Bone marrow (tissue), 2 donors: ENCODE measurements at regions not wholly inside any gene's neighbourhood (a gene's known extent, or its start where the extent isn't known, plus 50 kb on each side); places are given as distances from the start of the nearest gene placed in this dataset.

Experiments used
- DNase-seq, 2 donors: peaks; one replicate each; lab custom pipeline; 2025; lab: John Stamatoyannopoulos, UW

DNA sequence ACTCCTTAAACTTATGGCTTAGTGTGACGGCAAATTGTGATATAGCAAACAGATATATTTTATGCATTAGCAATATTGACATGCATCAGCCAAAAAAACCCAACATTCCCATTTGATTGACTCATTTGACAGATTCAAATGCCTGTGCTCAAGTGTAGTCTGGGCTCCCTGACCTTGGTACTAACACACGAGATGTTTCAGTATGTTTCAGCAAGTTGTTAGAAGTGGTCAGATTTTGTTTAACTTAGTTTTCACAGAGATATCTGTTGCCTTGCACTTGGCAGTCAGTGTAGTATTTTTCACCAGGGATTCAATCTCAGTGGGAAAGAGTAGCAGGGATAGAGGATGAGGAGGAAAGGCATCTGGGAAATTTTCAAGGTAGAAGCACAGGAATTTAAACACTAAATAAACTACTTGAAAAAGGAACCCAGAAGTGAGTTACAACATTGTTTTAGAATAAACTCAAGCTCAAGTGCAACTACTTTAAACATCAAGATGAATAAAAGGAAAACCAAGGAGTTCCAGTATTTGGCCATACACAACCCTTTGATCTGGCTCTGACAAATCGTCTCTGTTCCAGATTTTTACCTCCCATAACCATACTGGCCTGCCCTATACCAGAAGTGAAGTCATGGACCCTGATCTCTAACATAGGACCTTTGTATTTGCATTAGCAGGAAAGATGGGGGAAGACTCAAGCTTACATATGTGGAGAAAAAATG is 56.5 kb upstream of the BLID start:
- no peak for DNase-seq

GRCh38 chr11:122170815-122171475 is 54.9 kb upstream of the BLID start:
- DNase-seq: no peak

GRCh38 chr11:122168218-122168617 is 52.2 kb upstream of the BLID start:
- no peak for DNase-seq

GRCh38 chr11:122167100-122167499 is 51.1 kb upstream of the BLID start:
- DNase-seq: no peak

DNA sequence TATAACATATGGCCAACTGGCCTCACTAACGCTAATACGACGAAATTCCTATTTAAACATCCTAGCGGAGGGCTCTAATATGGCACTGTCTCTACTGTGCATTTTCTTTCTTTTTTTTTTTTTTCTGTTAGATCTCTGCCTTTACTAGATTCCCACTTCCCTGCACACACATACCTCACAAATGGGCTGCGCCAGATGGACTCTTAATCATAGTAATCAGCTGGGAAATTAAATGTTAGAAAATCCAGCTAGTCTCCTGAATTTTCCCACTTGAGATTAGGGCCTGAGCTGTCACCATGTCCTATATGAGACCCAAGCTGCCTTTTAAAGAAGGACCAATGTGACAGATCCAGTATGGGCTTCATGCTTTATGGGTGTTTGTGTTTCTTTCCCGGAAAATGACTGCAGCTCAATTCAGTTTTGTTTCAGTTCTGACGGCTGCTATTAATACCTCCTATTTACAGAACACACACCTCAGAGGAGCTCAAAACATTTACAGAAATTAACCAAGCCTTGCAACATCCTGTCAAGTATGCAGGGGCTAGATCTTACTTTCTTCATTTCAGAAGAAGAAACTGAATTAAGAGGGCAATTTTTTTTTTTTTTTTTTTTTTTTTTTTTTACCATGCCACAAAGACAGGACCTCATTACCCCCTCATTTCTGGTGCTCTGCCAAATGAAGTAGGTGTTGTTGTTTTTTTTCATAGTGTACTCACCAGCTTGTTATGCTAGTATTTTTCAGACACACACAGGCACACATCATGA is 49.8 kb upstream of the BLID start:
- no peak for DNase-seq
